ENCODE measurements at regions not wholly inside any gene's neighbourhood (a gene's known extent, or its start where the extent isn't known, plus 50 kb on each side); places are given as distances from the start of the nearest gene placed in this dataset.

DNA sequence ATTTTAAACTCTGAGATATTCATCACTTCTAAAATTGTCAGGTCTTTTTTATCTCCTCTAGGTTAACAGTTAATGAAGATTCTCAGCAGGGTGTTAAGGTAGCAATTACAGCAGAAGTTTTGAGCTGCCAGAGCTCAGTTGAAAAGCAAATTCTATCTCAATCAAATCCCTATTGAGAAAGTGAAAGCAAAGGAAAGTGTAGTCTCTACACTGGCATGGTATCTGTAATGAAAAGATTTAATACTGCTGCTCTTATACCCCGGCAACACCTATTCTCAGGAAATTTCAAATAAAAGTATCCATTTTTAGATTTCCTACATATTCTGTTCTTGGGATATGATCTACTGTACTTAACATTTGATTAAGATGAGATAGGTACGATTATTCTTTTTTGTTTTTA lies 913.5 kb downstream of the MRPL39 start:
- no peaks in the 10 kb centered on the region for H3K4me1 ChIP-seq (ENCODE audit: control insufficient read depth in 4 of 4, insufficient read depth in 4 of 4, low read length in 3 of 4)
- TF ChIP-seq RXRA (IDR thresholded peaks at IDR 0.05) = no peak
- TF ChIP-seq, protein P1, sequence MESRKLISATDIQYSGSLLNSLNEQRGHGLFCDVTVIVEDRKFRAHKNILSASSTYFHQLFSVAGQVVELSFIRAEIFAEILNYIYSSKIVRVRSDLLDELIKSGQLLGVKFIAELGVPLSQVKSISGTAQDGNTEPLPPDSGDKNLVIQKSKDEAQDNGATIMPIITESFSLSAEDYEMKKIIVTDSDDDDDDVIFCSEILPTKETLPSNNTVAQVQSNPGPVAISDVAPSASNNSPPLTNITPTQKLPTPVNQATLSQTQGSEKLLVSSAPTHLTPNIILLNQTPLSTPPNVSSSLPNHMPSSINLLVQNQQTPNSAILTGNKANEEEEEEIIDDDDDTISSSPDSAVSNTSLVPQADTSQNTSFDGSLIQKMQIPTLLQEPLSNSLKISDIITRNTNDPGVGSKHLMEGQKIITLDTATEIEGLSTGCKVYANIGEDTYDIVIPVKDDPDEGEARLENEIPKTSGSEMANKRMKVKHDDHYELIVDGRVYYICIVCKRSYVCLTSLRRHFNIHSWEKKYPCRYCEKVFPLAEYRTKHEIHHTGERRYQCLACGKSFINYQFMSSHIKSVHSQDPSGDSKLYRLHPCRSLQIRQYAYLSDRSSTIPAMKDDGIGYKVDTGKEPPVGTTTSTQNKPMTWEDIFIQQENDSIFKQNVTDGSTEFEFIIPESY (IDR thresholded peaks at IDR 0.05) = no peak
- no peak for TF ChIP-seq HNF4G (IDR thresholded peaks at IDR 0.05)
- no peak for TF ChIP-seq HNF4A (conservative IDR thresholded peaks at IDR 0.05)
- TF ChIP-seq, protein P2, sequence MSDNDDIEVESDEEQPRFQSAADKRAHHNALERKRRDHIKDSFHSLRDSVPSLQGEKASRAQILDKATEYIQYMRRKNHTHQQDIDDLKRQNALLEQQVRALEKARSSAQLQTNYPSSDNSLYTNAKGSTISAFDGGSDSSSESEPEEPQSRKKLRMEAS (IDR thresholded peaks at IDR 0.05) = no peak
- H3K4me3 ChIP-seq (ENCODE audit: low read depth in 1 of 3, low read length in 3 of 3) = no peak overlapping the region
- no peak for DNase-seq (ENCODE audit: low spot score)
- H3K9me3 ChIP-seq (ENCODE audit: control insufficient read depth in 4 of 4, low read length in 3 of 4) = no peaks in the 10 kb centered on the region
- no peak overlapping the region for H3K9ac ChIP-seq (ENCODE audit: low read depth in 1 of 2, low read length in 2 of 2)
- no peaks in the 10 kb centered on the region for H3K36me3 ChIP-seq (ENCODE audit: control insufficient read depth in 4 of 4, insufficient read depth in 3 of 4, low read depth in 1 of 4, low read length in 3 of 4)
- WGBS = 79% methylated on average over 2 of the region's 2 CpGs
- no peaks in the 10 kb centered on the region for H3K27me3 ChIP-seq (ENCODE audit: control insufficient read depth in 4 of 4, insufficient read depth in 4 of 4, low read length in 3 of 4)
- H3K27ac ChIP-seq (ENCODE audit: low read depth in 1 of 2, low read length in 2 of 2) = no peak overlapping the region

DNA sequence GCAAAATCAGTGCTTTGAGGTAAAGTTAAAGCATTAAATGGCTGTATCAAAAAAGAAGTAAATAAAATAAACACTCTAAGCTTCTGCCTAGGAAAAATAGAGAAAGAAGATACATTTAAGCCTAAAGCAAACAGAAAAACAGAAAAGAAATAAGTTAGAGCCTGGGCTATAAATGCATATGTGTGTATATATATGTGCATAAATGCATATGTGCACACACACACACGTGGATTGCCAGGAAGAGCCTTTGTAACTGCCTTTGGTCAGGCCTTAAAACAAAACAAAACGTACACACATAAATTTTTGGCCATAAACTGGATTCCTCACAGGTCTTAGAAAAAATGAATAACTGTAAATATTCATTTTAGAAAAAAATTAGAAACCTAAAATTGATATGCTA lies 925.8 kb downstream of the MRPL39 start:
- Histone ChIP-seq H3K27ac (ENCODE audit: low read depth in 1 of 2, low read length in 2 of 2) (no peak overlapping the region), H3K9ac (ENCODE audit: low read depth in 1 of 2, low read length in 2 of 2) (no peak overlapping the region), H3K9me3 (ENCODE audit: control insufficient read depth in 4 of 4, low read length in 3 of 4) (no peaks in the 10 kb centered on the region), H3K4me3 (ENCODE audit: low read depth in 1 of 3, low read length in 3 of 3) (no peak overlapping the region), H3K27me3 (ENCODE audit: control insufficient read depth in 4 of 4, insufficient read depth in 4 of 4, low read length in 3 of 4) (no peaks in the 10 kb centered on the region), H3K4me1 (ENCODE audit: control insufficient read depth in 4 of 4, insufficient read depth in 4 of 4, low read length in 3 of 4) (no peaks in the 10 kb centered on the region), H3K36me3 (ENCODE audit: control insufficient read depth in 4 of 4, insufficient read depth in 3 of 4, low read depth in 1 of 4, low read length in 3 of 4) (no peaks in the 10 kb centered on the region)
- TF ChIP-seq HNF4A (conservative IDR thresholded peaks at IDR 0.05) (no peak), YY1 (IDR thresholded peaks at IDR 0.05) (no peak), RAD21 (IDR thresholded peaks at IDR 0.05) (no peak), HNF4G (IDR thresholded peaks at IDR 0.05) (no peak)
- TF ChIP-seq, protein P3, sequence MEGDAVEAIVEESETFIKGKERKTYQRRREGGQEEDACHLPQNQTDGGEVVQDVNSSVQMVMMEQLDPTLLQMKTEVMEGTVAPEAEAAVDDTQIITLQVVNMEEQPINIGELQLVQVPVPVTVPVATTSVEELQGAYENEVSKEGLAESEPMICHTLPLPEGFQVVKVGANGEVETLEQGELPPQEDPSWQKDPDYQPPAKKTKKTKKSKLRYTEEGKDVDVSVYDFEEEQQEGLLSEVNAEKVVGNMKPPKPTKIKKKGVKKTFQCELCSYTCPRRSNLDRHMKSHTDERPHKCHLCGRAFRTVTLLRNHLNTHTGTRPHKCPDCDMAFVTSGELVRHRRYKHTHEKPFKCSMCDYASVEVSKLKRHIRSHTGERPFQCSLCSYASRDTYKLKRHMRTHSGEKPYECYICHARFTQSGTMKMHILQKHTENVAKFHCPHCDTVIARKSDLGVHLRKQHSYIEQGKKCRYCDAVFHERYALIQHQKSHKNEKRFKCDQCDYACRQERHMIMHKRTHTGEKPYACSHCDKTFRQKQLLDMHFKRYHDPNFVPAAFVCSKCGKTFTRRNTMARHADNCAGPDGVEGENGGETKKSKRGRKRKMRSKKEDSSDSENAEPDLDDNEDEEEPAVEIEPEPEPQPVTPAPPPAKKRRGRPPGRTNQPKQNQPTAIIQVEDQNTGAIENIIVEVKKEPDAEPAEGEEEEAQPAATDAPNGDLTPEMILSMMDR (IDR thresholded peaks at IDR 0.05; ENCODE audit: low read depth, low read length, missing input control) = no peak
- TF ChIP-seq, protein P4, sequence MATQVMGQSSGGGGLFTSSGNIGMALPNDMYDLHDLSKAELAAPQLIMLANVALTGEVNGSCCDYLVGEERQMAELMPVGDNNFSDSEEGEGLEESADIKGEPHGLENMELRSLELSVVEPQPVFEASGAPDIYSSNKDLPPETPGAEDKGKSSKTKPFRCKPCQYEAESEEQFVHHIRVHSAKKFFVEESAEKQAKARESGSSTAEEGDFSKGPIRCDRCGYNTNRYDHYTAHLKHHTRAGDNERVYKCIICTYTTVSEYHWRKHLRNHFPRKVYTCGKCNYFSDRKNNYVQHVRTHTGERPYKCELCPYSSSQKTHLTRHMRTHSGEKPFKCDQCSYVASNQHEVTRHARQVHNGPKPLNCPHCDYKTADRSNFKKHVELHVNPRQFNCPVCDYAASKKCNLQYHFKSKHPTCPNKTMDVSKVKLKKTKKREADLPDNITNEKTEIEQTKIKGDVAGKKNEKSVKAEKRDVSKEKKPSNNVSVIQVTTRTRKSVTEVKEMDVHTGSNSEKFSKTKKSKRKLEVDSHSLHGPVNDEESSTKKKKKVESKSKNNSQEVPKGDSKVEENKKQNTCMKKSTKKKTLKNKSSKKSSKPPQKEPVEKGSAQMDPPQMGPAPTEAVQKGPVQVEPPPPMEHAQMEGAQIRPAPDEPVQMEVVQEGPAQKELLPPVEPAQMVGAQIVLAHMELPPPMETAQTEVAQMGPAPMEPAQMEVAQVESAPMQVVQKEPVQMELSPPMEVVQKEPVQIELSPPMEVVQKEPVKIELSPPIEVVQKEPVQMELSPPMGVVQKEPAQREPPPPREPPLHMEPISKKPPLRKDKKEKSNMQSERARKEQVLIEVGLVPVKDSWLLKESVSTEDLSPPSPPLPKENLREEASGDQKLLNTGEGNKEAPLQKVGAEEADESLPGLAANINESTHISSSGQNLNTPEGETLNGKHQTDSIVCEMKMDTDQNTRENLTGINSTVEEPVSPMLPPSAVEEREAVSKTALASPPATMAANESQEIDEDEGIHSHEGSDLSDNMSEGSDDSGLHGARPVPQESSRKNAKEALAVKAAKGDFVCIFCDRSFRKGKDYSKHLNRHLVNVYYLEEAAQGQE (IDR thresholded peaks at IDR 0.05) = no peak
- TF ChIP-seq, protein P5, sequence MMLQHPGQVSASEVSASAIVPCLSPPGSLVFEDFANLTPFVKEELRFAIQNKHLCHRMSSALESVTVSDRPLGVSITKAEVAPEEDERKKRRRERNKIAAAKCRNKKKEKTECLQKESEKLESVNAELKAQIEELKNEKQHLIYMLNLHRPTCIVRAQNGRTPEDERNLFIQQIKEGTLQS (IDR thresholded peaks at IDR 0.05) = no peak
- 26% methylated on average over 2 of the region's 2 CpGs for WGBS
- DNase-seq (ENCODE audit: low spot score) = no peak
